DMS53 (cell line): ENCODE measurements at regions not wholly inside any gene's neighbourhood (a gene's known extent, or its start where the extent isn't known, plus 50 kb on each side); places are given as distances from the start of the nearest gene placed in this dataset.
"Not testable (repeated sequence)": the region's sequence is repeated elsewhere in the genome, so short reads cannot be mapped to it uniquely, and the experiment has no call there.

Experiments
- DNase-seq: peaks from one replicate; lab custom pipeline; 2025; lab: John Stamatoyannopoulos, UW

GRCh38 chr6:81562169-81562568 is 190.3 kb downstream of the TENT5A start:
- peak; percentile 49 for DNase-seq

GRCh38 chr6:81561731-81562130 is 190.8 kb downstream of the TENT5A start:
- peak; percentile 30 for DNase-seq

GRCh38 chr6:81561071-81561564 is 191.4 kb downstream of the TENT5A start:
- DNase-seq, result peak; percentile 90

- no peak for DNase-seq
Observed at GRCh38 chr6:81557811-81558210, 194.7 kb downstream of the TENT5A start.

GRCh38 chr6:81556551-81556950 is 195.9 kb downstream of the TENT5A start:
- no peak for DNase-seq

GRCh38 chr6:81553216-81553615 is 199.3 kb downstream of the TENT5A start:
- DNase-seq, result no peak

- DNase-seq, result no peak
Observed at GRCh38 chr6:81552644-81553043, 199.8 kb downstream of the TENT5A start.

- no peak for DNase-seq
Observed at GRCh38 chr6:81547149-81547548, 205.3 kb downstream of the TENT5A start.

GRCh38 chr6:81534934-81535465 is 217.5 kb downstream of the TENT5A start:
- no peak for DNase-seq

- no peak for DNase-seq
Observed at GRCh38 chr6:81531869-81532561, 220.5 kb downstream of the TENT5A start.

GRCh38 chr6:81517455-81517854 is 235.0 kb downstream of the TENT5A start:
- DNase-seq, result no peak

- no peak for DNase-seq
Observed at GRCh38 chr6:81515562-81516453, 236.7 kb downstream of the TENT5A start.

GRCh38 chr6:81514195-81514594 is 238.3 kb downstream of the TENT5A start:
- not testable (repeated sequence) for DNase-seq

GRCh38 chr6:81511423-81511822 is 241.1 kb downstream of the TENT5A start:
- no peak for DNase-seq

- no peak for DNase-seq
Observed at GRCh38 chr6:81495999-81496398, 256.5 kb downstream of the TENT5A start.

- peak; percentile 49 for DNase-seq
Observed at GRCh38 chr6:81491454-81492101, 260.9 kb downstream of the TENT5A start.

GRCh38 chr6:81487489-81487888 is 265.0 kb downstream of the TENT5A start:
- no peak for DNase-seq

GRCh38 chr6:81486234-81486633 is 266.2 kb downstream of the TENT5A start:
- DNase-seq, result peak; percentile 22

GRCh38 chr6:81485395-81485794 is 267.1 kb downstream of the TENT5A start:
- DNase-seq, result no peak

GRCh38 chr6:81484251-81484650 is 268.2 kb downstream of the TENT5A start:
- no peak for DNase-seq

- DNase-seq, result peak; percentile 26
Observed at GRCh38 chr6:81480139-81480538, 272.3 kb downstream of the TENT5A start.

- no peak for DNase-seq
Observed at GRCh38 chr6:81476881-81477280, 275.6 kb downstream of the TENT5A start.
